ENCODE measurements at regions not wholly inside any gene's neighbourhood (a gene's known extent, or its start where the extent isn't known, plus 50 kb on each side); places are given as distances from the start of the nearest gene placed in this dataset.

DNA sequence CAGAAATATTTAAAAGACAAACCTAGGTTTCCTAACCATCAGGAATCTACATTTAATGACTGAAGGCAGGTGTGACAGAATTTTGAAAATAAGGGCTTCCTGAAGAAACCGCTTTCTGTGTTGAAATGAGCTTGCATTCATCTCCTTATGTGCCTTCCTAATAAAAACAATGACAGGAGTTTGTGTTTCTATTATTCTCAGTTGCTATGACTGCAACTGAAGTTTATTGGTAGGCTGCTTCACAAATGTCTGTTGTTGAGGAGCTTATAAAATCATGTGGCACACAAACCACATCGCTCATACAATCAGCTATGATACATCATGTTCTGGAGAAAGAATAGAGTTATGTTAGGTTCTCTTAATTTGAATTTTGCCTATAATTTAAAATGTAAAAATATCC lies 362.7 kb upstream of the SLC8A1 start:
- DNase-seq: no peak

- DNase-seq: no peak
These were observed 368.4 kb upstream of the SLC8A1 start for GRCh38 chr2:40820319-40820718.

DNA sequence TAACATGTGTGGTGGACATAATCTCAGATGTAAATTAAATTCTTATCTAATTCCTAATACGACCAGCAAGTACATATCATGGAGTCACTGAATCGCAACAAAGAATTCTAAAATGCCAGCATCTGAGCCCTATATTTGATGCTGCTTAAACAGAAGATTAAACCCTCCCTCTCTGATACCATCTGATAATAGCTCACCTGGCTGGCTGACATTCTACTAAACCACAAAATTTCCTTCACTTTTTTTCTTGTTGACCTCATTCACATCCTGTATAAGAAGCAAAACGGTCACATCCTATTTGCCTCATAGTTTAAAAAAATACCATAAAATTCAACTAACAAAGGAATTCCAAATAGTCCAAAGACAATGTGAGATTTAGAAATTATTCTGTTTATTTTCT lies 371.6 kb upstream of the SLC8A1 start:
- DNase-seq: no peak

DNA sequence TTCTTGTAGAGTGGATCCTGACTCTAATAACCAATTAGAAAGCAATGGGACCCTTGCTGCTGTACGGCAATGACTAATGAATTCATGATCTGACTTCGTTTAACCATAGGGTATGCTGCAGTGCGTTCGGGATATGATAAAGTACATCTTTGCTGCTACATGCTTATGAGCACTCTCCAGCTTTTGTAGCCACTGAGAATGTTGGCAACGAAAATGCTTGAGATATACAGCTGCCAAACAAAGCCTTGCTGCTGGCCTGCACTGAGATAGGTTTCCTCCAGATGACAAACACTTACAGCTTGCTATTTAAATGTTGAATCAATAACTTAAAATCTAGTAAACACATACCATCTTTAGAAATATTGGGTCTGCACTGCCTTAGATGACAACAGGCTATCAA lies 372.4 kb upstream of the SLC8A1 start:
- DNase-seq: no peak

DNA sequence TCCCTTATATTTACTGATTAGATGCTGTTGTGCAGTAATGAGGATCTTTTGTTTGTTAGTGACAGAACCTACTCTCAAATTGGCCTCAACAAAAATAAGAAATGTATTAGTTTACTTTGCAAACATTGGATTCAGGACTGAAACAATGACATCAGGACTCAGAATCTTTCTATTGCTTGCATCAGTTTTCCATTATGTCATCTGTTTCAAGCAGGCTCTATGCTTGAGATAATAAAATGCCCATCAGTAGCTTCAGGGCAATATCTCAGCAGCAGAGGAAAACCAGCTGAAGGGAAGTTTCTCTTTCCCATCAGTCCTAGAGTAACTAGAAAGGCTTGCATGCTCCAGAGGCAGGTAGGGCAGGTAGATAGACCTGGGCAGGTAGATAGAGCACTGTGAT lies 375.5 kb upstream of the SLC8A1 start:
- DNase-seq: no peak

- DNase-seq: no peak
These were observed 379.5 kb upstream of the SLC8A1 start for GRCh38 chr2:40831321-40831873.

- no peak for DNase-seq
These were observed 390.0 kb upstream of the SLC8A1 start for GRCh38 chr2:40841856-40842255.

- peak; percentile 12 to 19 for DNase-seq
These were observed 392.7 kb upstream of the SLC8A1 start for GRCh38 chr2:40844353-40845277.

DNA sequence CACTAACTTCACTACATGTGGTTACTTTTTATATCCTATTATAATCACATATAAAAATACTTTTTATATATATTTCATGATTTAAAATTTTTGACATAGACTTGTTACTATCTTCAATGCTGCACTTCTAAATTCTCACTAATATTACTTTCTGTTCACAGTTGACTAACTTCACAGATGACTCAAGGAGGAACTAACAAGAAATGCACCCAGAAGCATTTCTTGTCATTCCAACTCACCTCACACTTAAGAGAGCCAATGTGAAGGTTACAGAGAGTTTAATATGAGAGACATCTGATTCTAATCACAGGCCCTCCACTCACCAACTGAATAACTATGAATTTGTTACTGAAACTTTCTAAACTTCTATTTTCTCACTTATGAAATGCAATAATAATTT lies 399.8 kb upstream of the SLC8A1 start:
- no peak for DNase-seq

- DNase-seq: no peak
These were observed 407.7 kb upstream of the SLC8A1 start for GRCh38 chr2:40859617-40860016.

DNA sequence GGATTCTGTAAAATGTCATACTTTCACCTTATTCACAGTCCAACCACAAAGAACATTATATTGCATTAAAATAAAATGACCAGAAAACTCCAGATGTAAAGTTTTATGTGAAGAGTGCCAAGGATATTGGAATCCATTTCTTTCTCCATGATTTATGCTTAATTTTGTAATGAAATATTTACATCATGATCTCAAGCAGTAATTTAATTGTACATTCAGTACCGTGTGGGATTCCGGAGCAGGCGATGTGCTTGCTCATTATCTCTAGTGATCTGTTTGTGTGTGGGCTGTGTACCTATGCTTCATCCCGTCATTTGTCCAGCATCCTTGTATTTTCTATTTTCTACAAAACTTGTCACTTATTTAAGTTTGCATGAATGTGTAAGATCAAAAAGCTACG lies 415.9 kb upstream of the SLC8A1 start:
- DNase-seq: no peak

DNA sequence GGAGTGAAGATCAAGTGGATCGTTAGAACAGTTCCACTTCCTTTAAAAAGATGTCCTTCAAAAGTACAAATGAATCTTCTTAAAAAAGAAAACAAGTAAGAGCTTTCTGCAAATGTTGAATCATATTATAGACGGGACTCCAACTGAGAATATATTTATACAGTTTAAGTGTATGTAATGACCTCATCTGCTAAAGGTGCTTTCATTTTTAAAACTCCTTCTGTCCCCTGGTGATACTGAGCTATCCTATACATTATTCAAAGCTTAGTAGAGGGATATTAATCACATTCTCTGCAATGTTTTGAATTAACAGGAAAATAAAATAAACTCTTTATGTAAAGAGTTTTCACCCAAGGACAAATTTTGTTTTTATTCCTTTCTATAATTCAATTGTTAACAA lies 420.7 kb upstream of the SLC8A1 start:
- DNase-seq: no peak

DNA sequence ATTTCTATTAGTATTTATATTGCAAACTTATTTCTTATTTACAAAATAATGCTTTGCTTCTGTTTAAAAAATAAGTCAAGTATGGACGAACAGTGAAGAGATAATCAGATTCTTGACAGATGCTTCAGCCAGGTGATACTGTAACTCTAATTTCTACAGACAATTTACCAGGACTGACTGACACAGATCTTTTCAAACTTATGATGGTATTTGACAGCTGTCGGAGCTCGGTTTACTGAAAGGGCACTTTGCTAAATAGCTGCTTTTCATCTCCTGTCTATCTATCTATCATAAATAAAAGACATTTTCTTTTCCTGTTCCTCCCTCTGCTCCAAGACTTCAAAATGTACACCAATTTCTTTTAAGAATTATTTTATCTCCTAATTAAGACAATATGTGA lies 422.5 kb upstream of the SLC8A1 start:
- DNase-seq: no peak

DNA sequence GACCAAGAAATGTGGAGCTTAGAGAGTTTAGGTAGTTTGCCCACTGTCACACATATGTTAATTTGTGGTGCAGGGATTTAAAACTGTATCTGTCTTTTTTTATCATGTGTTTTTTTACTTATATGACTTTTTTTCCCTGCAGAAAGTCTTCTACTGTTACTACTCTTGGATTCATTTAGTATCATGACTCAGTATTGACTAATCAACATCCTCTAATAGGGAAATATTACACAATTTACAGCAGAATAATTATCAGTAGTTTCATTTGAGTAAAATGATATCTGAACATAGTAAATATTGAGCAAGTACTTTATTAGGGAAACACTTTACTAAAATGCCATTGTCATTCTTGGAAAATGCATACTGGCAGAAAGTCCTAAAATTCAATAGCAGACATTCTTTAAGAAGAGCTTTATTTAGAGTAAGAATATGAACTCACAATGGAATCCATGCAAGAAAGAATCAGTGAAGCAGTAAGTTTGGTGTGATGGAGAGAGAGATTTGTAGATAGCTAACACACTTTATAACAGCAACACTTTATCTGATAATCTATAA lies 425.9 kb upstream of the SLC8A1 start:
- DNase-seq: no peak

DNA sequence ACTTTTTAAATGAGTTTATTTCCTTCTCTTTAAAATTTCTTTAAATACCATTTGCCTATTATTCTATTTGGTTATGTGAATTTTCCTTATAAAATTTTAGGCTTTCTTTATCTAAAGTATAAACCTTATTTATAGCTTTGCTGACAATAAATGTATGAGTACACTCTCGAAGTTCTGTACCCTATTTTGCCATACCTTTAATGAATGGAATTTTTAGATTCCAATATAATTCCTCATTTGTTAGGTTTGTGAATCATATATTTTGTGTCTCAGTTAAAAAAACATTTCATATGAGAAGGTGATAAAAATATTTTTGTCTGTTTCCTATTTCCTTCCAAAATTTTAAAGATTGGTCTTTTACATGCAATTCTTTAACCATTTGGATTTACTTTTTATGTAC lies 427.4 kb upstream of the SLC8A1 start:
- no peak for DNase-seq

GRCh38 chr2:40886100-40886499 lies 434.2 kb upstream of the SLC8A1 start:
- DNase-seq: no peak

DNA sequence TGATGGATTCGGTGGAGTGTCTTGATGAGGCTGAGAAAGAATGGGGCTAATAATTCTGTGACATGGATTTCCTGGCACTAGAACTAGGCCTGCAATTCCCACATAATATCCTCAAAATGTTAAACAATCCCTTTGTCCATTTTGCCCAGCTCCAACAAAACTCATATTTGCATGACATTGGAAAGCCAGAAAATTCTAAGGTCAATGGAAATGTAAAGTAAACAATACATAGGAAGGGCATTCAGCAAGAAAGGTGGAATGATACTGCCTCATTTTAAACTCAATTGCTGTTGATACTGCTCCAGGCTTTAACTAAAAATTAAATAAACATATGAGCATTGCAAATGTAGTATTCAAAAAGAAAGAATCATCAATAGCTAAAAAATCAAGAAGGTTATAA lies 434.8 kb upstream of the SLC8A1 start:
- no peak for DNase-seq

DNA sequence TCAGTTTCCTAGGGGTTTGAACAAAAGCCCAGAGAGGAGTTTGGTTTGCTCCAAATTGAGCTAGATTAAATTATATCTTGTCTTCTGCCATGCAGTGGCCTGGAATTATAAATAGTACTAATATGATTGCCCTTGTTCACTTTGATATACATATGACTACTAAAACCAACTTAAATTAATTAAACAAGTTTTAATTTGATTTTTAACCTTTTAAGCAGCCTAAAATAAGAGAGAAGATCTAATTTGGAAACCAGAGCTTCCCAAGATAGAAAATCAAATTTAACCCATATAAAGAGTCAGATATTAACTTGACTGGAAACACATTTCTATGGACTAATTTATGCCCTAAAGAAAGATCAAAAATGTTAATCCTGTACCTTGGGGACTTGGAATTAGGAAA lies 444.5 kb upstream of the SLC8A1 start:
- no peak for DNase-seq

- DNase-seq: no peak
These were observed 462.8 kb upstream of the SLC8A1 start for GRCh38 chr2:40914666-40915065.

DNA sequence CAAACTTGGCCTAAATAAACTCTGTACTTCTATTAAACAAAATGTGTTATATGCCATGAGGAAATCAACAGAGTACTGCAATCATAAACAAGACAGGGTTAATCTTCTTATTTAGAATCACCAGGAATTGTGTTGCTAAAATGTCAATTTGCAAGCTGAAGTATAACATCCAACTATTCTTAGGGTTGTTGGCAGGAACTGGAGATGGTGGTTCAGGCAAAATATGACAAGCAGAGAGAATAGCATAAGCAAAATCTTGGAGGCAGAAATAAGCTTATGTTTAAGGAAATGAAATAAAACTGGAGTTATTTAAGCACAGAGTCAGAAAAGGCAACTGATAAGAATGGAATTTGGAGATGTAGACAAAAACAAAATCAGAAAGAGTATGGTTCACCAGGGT lies 463.8 kb upstream of the SLC8A1 start:
- DNase-seq: no peak

DNA sequence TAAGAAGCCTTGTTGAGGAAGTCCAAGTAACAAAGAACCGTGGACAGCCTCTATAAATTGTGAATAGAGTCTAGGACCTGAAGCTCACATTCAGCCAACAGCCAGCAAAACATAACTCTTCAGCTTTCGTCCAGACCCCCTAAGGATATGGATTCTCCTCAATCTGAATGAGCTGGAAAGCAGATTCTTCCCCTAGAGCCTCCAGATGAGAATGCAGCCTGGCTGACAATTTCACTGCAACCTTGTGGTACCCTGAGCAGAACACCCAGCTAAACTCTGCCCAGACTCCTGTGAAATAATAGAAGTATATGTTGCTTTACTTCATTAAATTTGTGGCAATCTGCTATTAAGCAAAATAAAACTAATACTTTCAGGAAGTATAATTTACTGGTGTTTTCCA lies 483.5 kb upstream of the SLC8A1 start:
- DNase-seq: peak in 1 of 2 donors; percentile 7

- no peak for DNase-seq
These were observed 485.4 kb upstream of the SLC8A1 start for GRCh38 chr2:40937284-40937683.

- no peak for DNase-seq
These were observed 501.5 kb upstream of the SLC8A1 start for GRCh38 chr2:40953341-40953740.

- DNase-seq: no peak
These were observed 503.2 kb upstream of the SLC8A1 start for GRCh38 chr2:40955042-40955441.
